ENCODE measurements at regions not wholly inside any gene's neighbourhood (a gene's known extent, or its start where the extent isn't known, plus 50 kb on each side); places are given as distances from the start of the nearest gene placed in this dataset.

GRCh38 chr3:87442470-87442869 is 166.1 kb upstream of the POU1F1 start:
- Histone ChIP-seq H3K27ac (ENCODE audit: low read length) (no peak overlapping the region), H3K9me3 (ENCODE audit: insufficient read depth, low read length, severe bottlenecking) (no peaks in the 10 kb centered on the region), H4K20me1 (ENCODE audit: insufficient read depth, low read length) (no peaks in the 10 kb centered on the region), H3K4me2 (ENCODE audit: insufficient read depth, low read length) (no peak overlapping the region), H3K4me1 (ENCODE audit: insufficient read depth, low read length) (no peaks in the 10 kb centered on the region), H3K9ac (ENCODE audit: low read depth, low read length) (no peak overlapping the region), H3K79me2 (ENCODE audit: insufficient read depth, low read length) (no peaks in the 10 kb centered on the region), H3K36me3 (ENCODE audit: insufficient read depth, low read length) (no peaks in the 10 kb centered on the region), H3K27me3 (ENCODE audit: insufficient read depth, low read length, poor library complexity) (no peaks in the 10 kb centered on the region), H3K4me3 (ENCODE audit: low read depth in 1 of 2, low read length in 2 of 2) (no peak overlapping the region), H2AFZ (ENCODE audit: low read depth, low read length) (no peak overlapping the region)
- ATAC-seq (ENCODE audit: insufficient read depth, low read depth) (no peak), DNase-seq (no peak)
- no peak for TF ChIP-seq EZH2 (IDR thresholded peaks at IDR 0.05; ENCODE audit: borderline replicate concordance, low read depth, low read length, severe bottlenecking)
- TF ChIP-seq CTCF (IDR thresholded peaks at IDR 0.05; ENCODE audit: borderline replicate concordance, extremely low read depth, low read length, poor library complexity, severe bottlenecking), result no peak

- no peaks in the 10 kb centered on the region for H3K4me1 ChIP-seq (ENCODE audit: insufficient read depth, low read length)
- no peaks in the 10 kb centered on the region for H4K20me1 ChIP-seq (ENCODE audit: insufficient read depth, low read length)
- H3K27me3 ChIP-seq (ENCODE audit: insufficient read depth, low read length, poor library complexity), result no peaks in the 10 kb centered on the region
- ATAC-seq (ENCODE audit: insufficient read depth, low read depth) (peak; percentile 50; the same call in 1 of the 3 replicates), DNase-seq (no peak)
- H3K4me3 ChIP-seq (ENCODE audit: low read depth in 1 of 2, low read length in 2 of 2), result no peak overlapping the region
- no peaks in the 10 kb centered on the region for H3K36me3 ChIP-seq (ENCODE audit: insufficient read depth, low read length)
- no peak overlapping the region for H2AFZ ChIP-seq (ENCODE audit: low read depth, low read length)
- no peak overlapping the region for H3K4me2 ChIP-seq (ENCODE audit: insufficient read depth, low read length)
- no peaks in the 10 kb centered on the region for H3K9me3 ChIP-seq (ENCODE audit: insufficient read depth, low read length, severe bottlenecking)
- H3K9ac ChIP-seq (ENCODE audit: low read depth, low read length), result no peak overlapping the region
- H3K27ac ChIP-seq (ENCODE audit: low read length), result no peak overlapping the region
- no peaks in the 10 kb centered on the region for H3K79me2 ChIP-seq (ENCODE audit: insufficient read depth, low read length)
- TF ChIP-seq CTCF (IDR thresholded peaks at IDR 0.05; ENCODE audit: borderline replicate concordance, extremely low read depth, low read length, poor library complexity, severe bottlenecking) (no peak), EZH2 (IDR thresholded peaks at IDR 0.05; ENCODE audit: borderline replicate concordance, low read depth, low read length, severe bottlenecking) (no peak)
Measured at GRCh38 chr3:87437765-87438164, 161.4 kb upstream of the POU1F1 start.

GRCh38 chr3:87436781-87437543 is 160.6 kb upstream of the POU1F1 start:
- ATAC-seq (ENCODE audit: insufficient read depth, low read depth) (no peak), DNase-seq (no peak)
- Histone ChIP-seq H3K27me3 (ENCODE audit: insufficient read depth, low read length, poor library complexity) (no peaks in the 10 kb centered on the region), H3K4me2 (ENCODE audit: insufficient read depth, low read length) (no peak overlapping the region), H4K20me1 (ENCODE audit: insufficient read depth, low read length) (no peaks in the 10 kb centered on the region), H3K9ac (ENCODE audit: low read depth, low read length) (no peak overlapping the region), H3K36me3 (ENCODE audit: insufficient read depth, low read length) (no peaks in the 10 kb centered on the region), H3K27ac (ENCODE audit: low read length) (no peak overlapping the region), H3K4me3 (ENCODE audit: low read depth in 1 of 2, low read length in 2 of 2) (no peak overlapping the region), H3K9me3 (ENCODE audit: insufficient read depth, low read length, severe bottlenecking) (no peaks in the 10 kb centered on the region), H3K4me1 (ENCODE audit: insufficient read depth, low read length) (no peaks in the 10 kb centered on the region), H3K79me2 (ENCODE audit: insufficient read depth, low read length) (no peaks in the 10 kb centered on the region), H2AFZ (ENCODE audit: low read depth, low read length) (no peak overlapping the region)
- TF ChIP-seq EZH2 (IDR thresholded peaks at IDR 0.05; ENCODE audit: borderline replicate concordance, low read depth, low read length, severe bottlenecking) (no peak), CTCF (IDR thresholded peaks at IDR 0.05; ENCODE audit: borderline replicate concordance, extremely low read depth, low read length, poor library complexity, severe bottlenecking) (no peak)

Measured in DND-41 (cell line).